Activated B cell treated with CpG ODN at 0.5 μM for 24 hours (primary cell): ENCODE measurements at regions not wholly inside any gene's neighbourhood (a gene's known extent, or its start where the extent isn't known, plus 50 kb on each side); places are given as distances from the start of the nearest gene placed in this dataset.

ENCODE experiments used
- ATAC-seq: fragments of 200-7000 bp; cut with Tn5 transposase; one replicate; pipeline ENCODE4 v1.10.0; 2021; ENCODE audit warnings: low read depth, mild to moderate bottlenecking, moderate library complexity
- CTCF ChIA-PET: fragments of 350-600 bp; sonication (Branson Sonifier 250); formaldehyde crosslinking; loops from one replicate; lab custom pipeline; 2021; ENCODE audit warnings: antibody characterized with exemption; lab: Charles Lee
- POLR2A ChIA-PET: fragments of 350-600 bp; sonication (Branson Sonifier 250); formaldehyde crosslinking; loops from one replicate; lab custom pipeline; 2021; ENCODE audit warnings: antibody characterized with exemption; lab: Charles Lee
- DNase-seq: peaks from one replicate; pipeline ENCODE4 v3.0.0; 2022
- H3K27ac Mint-ChIP-seq: one replicate; pipeline ENCODE4 v1.8.0; 2020; ENCODE audit warnings: mixed read lengths
- H3K27me3 Mint-ChIP-seq: one replicate; pipeline ENCODE4 v1.8.0; 2021; ENCODE audit warnings: mixed read lengths
- H3K36me3 Mint-ChIP-seq: one replicate; pipeline ENCODE4 v1.8.0; 2021; ENCODE audit warnings: low read depth, mixed read lengths
- H3K4me1 Mint-ChIP-seq: one replicate; pipeline ENCODE4 v1.8.0; 2021; ENCODE audit warnings: mixed read lengths
- H3K4me3 Mint-ChIP-seq: one replicate; pipeline ENCODE4 v1.8.0; 2020; ENCODE audit warnings: mild to moderate bottlenecking, mixed read lengths
- H3K9me3 Mint-ChIP-seq: one replicate; pipeline ENCODE4 v1.8.0; 2020; ENCODE audit warnings: mixed read lengths
- CTCF ChIP-seq: fragments of 200-600 bp; IDR thresholded peaks from one replicate; pipeline ENCODE4 v1.8.0; 2022; ENCODE audit warnings: antibody characterized with exemption, mild to moderate bottlenecking
- intact Hi-C: fragments of 100-400 bp; cut with micrococcal nuclease; formaldehyde crosslinking; loops from one replicate; pipeline ENCODE4 v1.15.1; 2024

- Mint-ChIP-seq H3K9me3 (no peaks in the 10 kb centered on the region), H3K27ac (no peak overlapping the region), H3K4me1 (no peaks in the 10 kb centered on the region), H3K27me3 (peaks cover 2% of the 10 kb centered on the region), H3K4me3 (no peak overlapping the region), H3K36me3 (no peaks in the 10 kb centered on the region)
- no peak for TF ChIP-seq CTCF
- ChIA-PET CTCF (no interaction called here), POLR2A (no interaction called here)
- intact Hi-C loops, result no loop called here
- no peak for DNase-seq
- no peak for ATAC-seq
These were observed 314.3 kb upstream of the HTR2A start for GRCh38 chr13:47211106-47211505.

GRCh38 chr13:47206111-47206510 is 309.3 kb upstream of the HTR2A start:
- no peaks in the 10 kb centered on the region for H3K4me1 Mint-ChIP-seq
- intact Hi-C loops, result no loop called here
- no peaks in the 10 kb centered on the region for H3K36me3 Mint-ChIP-seq
- no peak overlapping the region for H3K27ac Mint-ChIP-seq
- no peak for TF ChIP-seq CTCF
- H3K4me3 Mint-ChIP-seq, result no peak overlapping the region
- DNase-seq (no peak), ATAC-seq (no peak)
- CTCF ChIA-PET, result no interaction called here
- peaks cover 4% of the 10 kb centered on the region for H3K9me3 Mint-ChIP-seq
- POLR2A ChIA-PET, result no interaction called here
- H3K27me3 Mint-ChIP-seq, result peaks cover 5% of the 10 kb centered on the region

- Mint-ChIP-seq H3K27ac (no peak overlapping the region), H3K27me3 (peaks cover 5% of the 10 kb centered on the region), H3K36me3 (no peaks in the 10 kb centered on the region), H3K4me3 (no peak overlapping the region), H3K9me3 (no peaks in the 10 kb centered on the region), H3K4me1 (no peaks in the 10 kb centered on the region)
- no peak for TF ChIP-seq CTCF
- DNase-seq, result no peak
- ChIA-PET CTCF (no interaction called here), POLR2A (no interaction called here)
- intact Hi-C loops, result no loop called here
- no peak for ATAC-seq
These were observed 293.9 kb upstream of the HTR2A start for GRCh38 chr13:47190696-47191305.

GRCh38 chr13:47188802-47189201 is 291.9 kb upstream of the HTR2A start:
- ATAC-seq, result no peak
- POLR2A ChIA-PET, result no interaction called here
- Mint-ChIP-seq H3K36me3 (no peaks in the 10 kb centered on the region), H3K27me3 (peaks cover 13% of the 10 kb centered on the region), H3K27ac (no peak overlapping the region), H3K9me3 (no peaks in the 10 kb centered on the region), H3K4me1 (no peaks in the 10 kb centered on the region), H3K4me3 (no peak overlapping the region)
- no peak for DNase-seq
- CTCF ChIA-PET, result no interaction called here
- TF ChIP-seq CTCF, result no peak
- intact Hi-C loops, result no loop called here

GRCh38 chr13:47186471-47186870 is 289.6 kb upstream of the HTR2A start:
- POLR2A ChIA-PET, result no interaction called here
- no peak overlapping the region for H3K27ac Mint-ChIP-seq
- ATAC-seq, result no peak
- no peaks in the 10 kb centered on the region for H3K9me3 Mint-ChIP-seq
- H3K4me1 Mint-ChIP-seq, result no peaks in the 10 kb centered on the region
- no peak for TF ChIP-seq CTCF
- CTCF ChIA-PET, result no interaction called here
- intact Hi-C loops, result no loop called here
- no peaks in the 10 kb centered on the region for H3K36me3 Mint-ChIP-seq
- H3K4me3 Mint-ChIP-seq, result no peak overlapping the region
- peaks cover 17% of the 10 kb centered on the region for H3K27me3 Mint-ChIP-seq
- DNase-seq, result no peak
